Prostate gland (tissue), 2 donors: ENCODE measurements at regions not wholly inside any gene's neighbourhood (a gene's known extent, or its start where the extent isn't known, plus 50 kb on each side); places are given as distances from the start of the nearest gene placed in this dataset.

Experiments
- CTCF ChIP-seq, 4 experiments: fragments of 200-600 bp in 2 of 4; fragments of 450-650 bp in 2 of 4; sonication (generic) in 2 of 4; IDR thresholded peaks; 1 replicate in 3 of 4; 2 replicates in 1 of 4; pipeline ENCODE4 v1.5.1; 2016 to 2019; ENCODE audit warnings: antibody characterized with exemption in 4 of 4, mild to moderate bottlenecking in 2 of 4, moderate library complexity in 2 of 4
- POLR2A ChIP-seq: fragments of 450-650 bp; IDR thresholded peaks from one replicate; pipeline ENCODE4 v1.6.1; 2016; ENCODE audit warnings: antibody characterized with exemption, mild to moderate bottlenecking
- POLR2AphosphoS5 ChIP-seq: sonication (generic); formaldehyde crosslinking; IDR thresholded peaks from one replicate; pipeline ENCODE4 v1.6.1; 2017; ENCODE audit warnings: antibody characterized with exemption

DNA sequence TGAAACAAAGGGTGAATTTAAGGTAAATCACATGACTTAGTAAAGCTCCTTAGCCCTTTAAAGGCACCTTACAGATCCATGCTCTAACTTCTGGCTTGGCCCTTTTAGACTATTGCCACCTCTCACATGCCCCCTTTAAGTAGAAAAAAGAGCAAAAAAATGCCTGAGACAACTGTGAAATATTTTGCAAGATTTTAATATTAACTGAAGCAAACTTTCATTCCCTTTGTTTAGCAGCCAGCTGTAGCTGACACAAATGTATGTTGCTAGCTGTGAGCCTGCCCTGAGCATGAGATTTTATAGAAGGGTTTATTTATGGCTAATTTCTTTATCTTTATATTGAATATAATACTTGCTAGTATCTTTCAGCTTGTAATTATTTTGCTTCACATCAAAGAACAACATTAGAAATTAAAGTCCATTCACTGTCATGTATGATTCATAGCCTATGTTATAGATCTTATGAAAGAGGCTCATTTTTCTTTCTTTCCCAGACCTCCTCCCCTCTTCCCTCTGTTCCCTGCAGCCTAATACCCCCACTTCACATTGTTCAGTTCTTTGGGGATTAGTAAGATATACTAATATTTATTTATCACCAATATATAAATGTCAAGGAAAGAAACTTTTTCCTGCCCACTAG is 637.2 kb upstream of the ZEB2 start:
- TF ChIP-seq CTCF (IDR thresholded peaks at IDR 0.05) = no peak
- TF ChIP-seq POLR2A = no peak
- no peak for TF ChIP-seq POLR2AphosphoS5
